HEK293 (cell line): ENCODE measurements at regions not wholly inside any gene's neighbourhood (a gene's known extent, or its start where the extent isn't known, plus 50 kb on each side); places are given as distances from the start of the nearest gene placed in this dataset.

Experiments
- CTCF ChIA-PET: fragments of 350-600 bp; formaldehyde crosslinking; extraction: SDS; loops from one replicate; lab custom pipeline; 2021; ENCODE audit warnings: antibody characterized with exemption; lab: Yijun Ruan, JAX
- POLR2A ChIA-PET: fragments of 300-600 bp; formaldehyde crosslinking; extraction: SDS; loops from one replicate; lab custom pipeline; 2020; ENCODE audit warnings: antibody characterized with exemption, inconsistent platforms; lab: Yijun Ruan, JAX
- H3K27ac ChIP-seq: fragments of 200-500 bp; sonication (Bioruptor generic); 2 replicates; pipeline ENCODE4 v1.5.1; 2014; ENCODE audit warnings: low read depth, low read length, control low read depth, inconsistent platforms; ENCODE audit errors: extremely low read depth
- H3K36me3 ChIP-seq, 2 experiments: fragments of 200-500 bp in 1 of 2; sonication (Bioruptor generic) in 1 of 2; 1 replicate in 1 of 2; 2 replicates in 1 of 2; pipeline ENCODE4 v1.5.1; 2014 to 2017; ENCODE audit warnings: inconsistent platforms in 2 of 2, low read length in 2 of 2; ENCODE audit not compliant: control insufficient read depth in 2 of 2, insufficient read depth in 1 of 2
- H3K4me1 ChIP-seq: fragments of 200-500 bp; sonication (Bioruptor generic); 2 replicates; pipeline ENCODE4 v1.5.1; 2014; ENCODE audit warnings: mild to moderate bottlenecking, low read length, inconsistent platforms; ENCODE audit not compliant: control insufficient read depth, insufficient read depth
- H3K4me3 ChIP-seq: 2 replicates; pipeline ENCODE4 v1.5.1; 2011; ENCODE audit warnings: low read depth, mild to moderate bottlenecking, control low read depth, low read length, moderate library complexity
- H3K9me3 ChIP-seq: fragments of 200-500 bp; sonication (Bioruptor generic); 2 replicates; pipeline ENCODE4 v1.5.1; 2014; ENCODE audit warnings: low read depth, low read length, inconsistent platforms; ENCODE audit not compliant: control insufficient read depth, insufficient read depth
- FEZF1 ChIP-seq: fragments of 450-650 bp; formaldehyde crosslinking; IDR thresholded peaks from 2 replicates; pipeline ENCODE4 v1.5.1; 2016; ENCODE audit warnings: missing biosample characterization, missing genetic modification characterization
- HOXD13 ChIP-seq: sonication (generic); formaldehyde crosslinking; IDR thresholded peaks from 2 replicates; pipeline ENCODE4 v1.8.0; 2022; ENCODE audit warnings: missing genetic modification reagents, borderline replicate concordance
- KLF1 ChIP-seq: fragments of 450-650 bp; formaldehyde crosslinking; IDR thresholded peaks from 2 replicates; pipeline ENCODE4 v1.5.1; 2016; ENCODE audit warnings: missing biosample characterization, missing genetic modification characterization
- KLF8 ChIP-seq: fragments of 450-650 bp; formaldehyde crosslinking; IDR thresholded peaks from 2 replicates; pipeline ENCODE4 v1.5.1; 2016; ENCODE audit warnings: missing biosample characterization, missing genetic modification characterization
- MEIS1 ChIP-seq: sonication (generic); formaldehyde crosslinking; IDR thresholded peaks from 2 replicates; pipeline ENCODE4 v1.8.1; 2022; ENCODE audit warnings: missing genetic modification reagents, mild to moderate bottlenecking, borderline replicate concordance
- PBX3 ChIP-seq: sonication (generic); formaldehyde crosslinking; IDR thresholded peaks from 2 replicates; pipeline ENCODE4 v1.8.1; 2022; ENCODE audit warnings: mild to moderate bottlenecking, moderate library complexity, missing genetic modification reagents
- RBAK ChIP-seq: fragments of 450-650 bp; formaldehyde crosslinking; IDR thresholded peaks from 2 replicates; pipeline ENCODE4 v1.5.1; 2016; ENCODE audit warnings: missing biosample characterization, missing genetic modification characterization
- WT1 ChIP-seq: fragments of 450-650 bp; formaldehyde crosslinking; IDR thresholded peaks from 2 replicates; pipeline ENCODE4 v1.5.1; 2016; ENCODE audit warnings: missing biosample characterization, missing genetic modification characterization
- ZBTB11 ChIP-seq: fragments of 450-650 bp; formaldehyde crosslinking; conservative IDR thresholded peaks from 2 replicates; pipeline ENCODE4 v1.5.1; 2016; ENCODE audit warnings: low read depth, missing biosample characterization, missing genetic modification characterization
- ZEB2 ChIP-seq: fragments of 450-650 bp; formaldehyde crosslinking; IDR thresholded peaks from 2 replicates; pipeline ENCODE4 v1.5.1; 2016; ENCODE audit warnings: missing biosample characterization, missing genetic modification characterization
- ZFP37 ChIP-seq: fragments of 450-650 bp; formaldehyde crosslinking; IDR thresholded peaks from 2 replicates; pipeline ENCODE4 v1.5.1; 2016; ENCODE audit warnings: missing biosample characterization, missing genetic modification characterization
- ZIC2 ChIP-seq: fragments of 450-650 bp; formaldehyde crosslinking; IDR thresholded peaks from 2 replicates; pipeline ENCODE4 v1.5.1; 2016; ENCODE audit warnings: missing biosample characterization, missing genetic modification characterization
- ZNF114 ChIP-seq: fragments of 450-650 bp; formaldehyde crosslinking; IDR thresholded peaks from 2 replicates; pipeline ENCODE4 v1.5.0; 2017; ENCODE audit warnings: missing biosample characterization, missing genetic modification characterization
- ZNF132 ChIP-seq: fragments of 450-650 bp; formaldehyde crosslinking; IDR thresholded peaks from 2 replicates; pipeline ENCODE4 v1.5.1; 2017; ENCODE audit warnings: missing biosample characterization, missing genetic modification characterization, borderline replicate concordance
- ZNF211 ChIP-seq: fragments of 450-650 bp; formaldehyde crosslinking; IDR thresholded peaks from 2 replicates; pipeline ENCODE4 v1.5.1; 2016; ENCODE audit warnings: low read depth, missing biosample characterization, missing genetic modification characterization
- ZNF24 ChIP-seq: fragments of 450-650 bp; formaldehyde crosslinking; IDR thresholded peaks from 2 replicates; pipeline ENCODE4 v1.5.1; 2016; ENCODE audit warnings: missing biosample characterization, missing genetic modification characterization
- ZNF292 ChIP-seq: fragments of 450-650 bp; formaldehyde crosslinking; IDR thresholded peaks from 2 replicates; pipeline ENCODE4 v1.5.1; 2016; ENCODE audit warnings: low read depth, missing biosample characterization, missing genetic modification characterization, borderline replicate concordance
- ZNF311 ChIP-seq: fragments of 450-650 bp; formaldehyde crosslinking; IDR thresholded peaks from 2 replicates; pipeline ENCODE4 v1.5.1; 2017; ENCODE audit warnings: missing biosample characterization, missing genetic modification characterization, borderline replicate concordance
- ZNF341 ChIP-seq: fragments of 450-650 bp; formaldehyde crosslinking; IDR thresholded peaks from 2 replicates; pipeline ENCODE4; 2016; ENCODE audit warnings: low read depth, missing biosample characterization, missing genetic modification characterization
- ZNF37A ChIP-seq: fragments of 450-650 bp; IDR thresholded peaks from 2 replicates; pipeline ENCODE4 v1.5.1; 2018; ENCODE audit warnings: missing biosample characterization, missing genetic modification characterization
- ZNF404 ChIP-seq: fragments of 450-650 bp; formaldehyde crosslinking; IDR thresholded peaks from 2 replicates; pipeline ENCODE4 v1.5.1; 2017; ENCODE audit warnings: missing biosample characterization, missing genetic modification characterization
- ZNF423 ChIP-seq: fragments of 450-650 bp; formaldehyde crosslinking; IDR thresholded peaks from 2 replicates; pipeline ENCODE4 v1.5.1; 2016; ENCODE audit warnings: missing biosample characterization, missing genetic modification characterization
- ZNF433 ChIP-seq: fragments of 450-650 bp; formaldehyde crosslinking; IDR thresholded peaks from 2 replicates; pipeline ENCODE4 v1.5.1; 2016; ENCODE audit warnings: missing biosample characterization, missing genetic modification characterization, low read depth
- ZNF513 ChIP-seq: fragments of 450-650 bp; IDR thresholded peaks from 2 replicates; pipeline ENCODE4 v1.5.1; 2018; ENCODE audit warnings: missing biosample characterization, missing genetic modification characterization
- ZNF623 ChIP-seq: fragments of 450-650 bp; formaldehyde crosslinking; IDR thresholded peaks from 2 replicates; pipeline ENCODE4 v1.5.1; 2016; ENCODE audit warnings: missing biosample characterization, missing genetic modification characterization
- ZNF629 ChIP-seq: fragments of 450-650 bp; formaldehyde crosslinking; IDR thresholded peaks from 2 replicates; pipeline ENCODE4 v1.5.1; 2017; ENCODE audit warnings: missing biosample characterization, missing genetic modification characterization
- ZNF664 ChIP-seq: fragments of 450-650 bp; formaldehyde crosslinking; IDR thresholded peaks from 2 replicates; pipeline ENCODE4 v1.5.1; 2016; ENCODE audit warnings: missing biosample characterization, missing genetic modification characterization
- ZNF76 ChIP-seq: fragments of 450-650 bp; formaldehyde crosslinking; IDR thresholded peaks from 2 replicates; pipeline ENCODE4; 2016; ENCODE audit warnings: low read depth, missing biosample characterization, missing genetic modification characterization, borderline replicate concordance
- ZNF768 ChIP-seq: fragments of 450-650 bp; formaldehyde crosslinking; IDR thresholded peaks from 2 replicates; pipeline ENCODE4 v1.5.1; 2018; ENCODE audit warnings: missing biosample characterization, mild to moderate bottlenecking, missing genetic modification characterization
- ZNF776 ChIP-seq: fragments of 450-650 bp; formaldehyde crosslinking; IDR thresholded peaks from 2 replicates; pipeline ENCODE4 v1.5.0; 2017; ENCODE audit warnings: missing biosample characterization, missing genetic modification characterization, borderline replicate concordance
- ZNF785 ChIP-seq: fragments of 450-650 bp; formaldehyde crosslinking; IDR thresholded peaks from 2 replicates; pipeline ENCODE4 v1.5.1; 2016; ENCODE audit warnings: missing biosample characterization, missing genetic modification characterization
- ZNF830 ChIP-seq: fragments of 450-650 bp; IDR thresholded peaks from 2 replicates; pipeline ENCODE4 v1.5.0; 2018; ENCODE audit warnings: missing biosample characterization, missing genetic modification characterization, low read depth, mild to moderate bottlenecking, moderate library complexity
- ZNF837 ChIP-seq: fragments of 450-650 bp; formaldehyde crosslinking; IDR thresholded peaks from 2 replicates; pipeline ENCODE4 v1.5.1; 2016; ENCODE audit warnings: missing biosample characterization, missing genetic modification characterization

GRCh38 chr12:24664161-24664880 is 284.6 kb downstream of the BCAT1 start:
- ChIA-PET POLR2A (no interaction called here), CTCF (interaction anchor here (1.2 kb wide), 1 partner anchor 1302 kb away, joined by 3 read pairs; no protein-coding TSS in a partner anchor)
- H3K9me3 ChIP-seq = no peaks in the 10 kb centered on the region
- H3K27ac ChIP-seq = no peak overlapping the region
- no peak for TF ChIP-seq ZNF132
- TF ChIP-seq ZNF292 (tag by site-specific recombination) = no peak
- TF ChIP-seq ZNF211 = no peak
- no peak for TF ChIP-seq FEZF1 (tag by site-specific recombination)
- TF ChIP-seq ZNF341 (tag by site-specific recombination) = no peak
- no peak for TF ChIP-seq ZNF423
- no peak for TF ChIP-seq ZNF768 (tag by site-specific recombination)
- no peak for TF ChIP-seq ZFP37 (tag by site-specific recombination)
- TF ChIP-seq ZNF37A (tag by site-specific recombination) = no peak
- no peak for TF ChIP-seq ZBTB11 (tag by site-specific recombination)
- TF ChIP-seq ZNF114 = no peak
- no peak for TF ChIP-seq ZNF664
- TF ChIP-seq ZNF311 (tag by site-specific recombination) = no peak
- no peak for TF ChIP-seq ZNF433 (tag by site-specific recombination)
- no peak for TF ChIP-seq ZNF785 (tag by site-specific recombination)
- no peak for TF ChIP-seq ZNF830 (tag by site-specific recombination)
- no peak for TF ChIP-seq ZNF837 (tag by site-specific recombination)
- no peak for TF ChIP-seq ZIC2 (tag by site-specific recombination)
- no peaks in the 10 kb centered on the region for H3K36me3 ChIP-seq
- no peak overlapping the region for H3K4me3 ChIP-seq
- no peaks in the 10 kb centered on the region for H3K4me1 ChIP-seq

- Histone ChIP-seq H3K4me1 (no peaks in the 10 kb centered on the region), H3K27ac (no peak overlapping the region), H3K36me3 (no peaks in the 10 kb centered on the region), H3K9me3 (no peaks in the 10 kb centered on the region), H3K4me3 (no peak overlapping the region)
- CTCF ChIA-PET = no interaction called here
- POLR2A ChIA-PET = no interaction called here
- no peak for TF ChIP-seq KLF1 (tag by site-specific recombination)
- no peak for TF ChIP-seq HOXD13
- TF ChIP-seq MEIS1 (CRISPR knock-in tag) = no peak
- TF ChIP-seq WT1 (tag by site-specific recombination) = no peak
- TF ChIP-seq ZNF292 (tag by site-specific recombination) = no peak
- TF ChIP-seq ZEB2 (tag by site-specific recombination) = no peak
- no peak for TF ChIP-seq ZNF513 (tag by site-specific recombination)
- no peak for TF ChIP-seq ZNF211
- TF ChIP-seq ZNF76 (tag by site-specific recombination) = no peak
- TF ChIP-seq ZNF776 (tag by site-specific recombination) = no peak
- TF ChIP-seq PBX3 (CRISPR knock-in tag) = no peak
- TF ChIP-seq ZNF629 = no peak
- TF ChIP-seq ZNF24 (tag by site-specific recombination) = no peak
- no peak for TF ChIP-seq ZNF623 (tag by site-specific recombination)
- TF ChIP-seq RBAK = no peak
- no peak for TF ChIP-seq ZNF404 (tag by site-specific recombination)
- TF ChIP-seq KLF8 (tag by site-specific recombination) = no peak
These were observed 287.2 kb downstream of the BCAT1 start for GRCh38 chr12:24661657-24662096.
